OCI-LY7 (cell line): ENCODE measurements at regions not wholly inside any gene's neighbourhood (a gene's known extent, or its start where the extent isn't known, plus 50 kb on each side); places are given as distances from the start of the nearest gene placed in this dataset.

Experiments used
- CTCF ChIP-seq: fragments of 200-600 bp; sonication (generic); conservative IDR thresholded peaks from 2 replicates; pipeline ENCODE4 v1.5.1; 2014; ENCODE audit warnings: mild to moderate bottlenecking, antibody characterized with exemption, low read length, moderate library complexity, mixed read lengths
- EZH2phosphoT487 ChIP-seq: fragments of 200-600 bp; sonication (generic); IDR thresholded peaks from 2 replicates; pipeline ENCODE4 v1.6.1; 2018; ENCODE audit warnings: low read depth, borderline replicate concordance, mild to moderate bottlenecking, mixed run types, antibody characterized with exemption, low read length, moderate library complexity, mixed read lengths

GRCh38 chr6:100255701-100256100 is 209.0 kb downstream of the SIM1 start:
- TF ChIP-seq CTCF (no peak), EZH2phosphoT487 (no peak)
